HG03520 (cell line): ENCODE measurements at regions not wholly inside any gene's neighbourhood (a gene's known extent, or its start where the extent isn't known, plus 50 kb on each side); places are given as distances from the start of the nearest gene placed in this dataset.

Source experiments
- ATAC-seq: cut with Tn5 transposase; IDR thresholded peaks from one replicate; pipeline ENCODE4 v1.9.1; 2021; ENCODE audit warnings: mild to moderate bottlenecking, moderate library complexity; ENCODE audit not compliant: unreplicated experiment

- ATAC-seq, result no peak
Observed at GRCh38 chr22:34880662-34881061, 185.3 kb upstream of the ISX start.

DNA sequence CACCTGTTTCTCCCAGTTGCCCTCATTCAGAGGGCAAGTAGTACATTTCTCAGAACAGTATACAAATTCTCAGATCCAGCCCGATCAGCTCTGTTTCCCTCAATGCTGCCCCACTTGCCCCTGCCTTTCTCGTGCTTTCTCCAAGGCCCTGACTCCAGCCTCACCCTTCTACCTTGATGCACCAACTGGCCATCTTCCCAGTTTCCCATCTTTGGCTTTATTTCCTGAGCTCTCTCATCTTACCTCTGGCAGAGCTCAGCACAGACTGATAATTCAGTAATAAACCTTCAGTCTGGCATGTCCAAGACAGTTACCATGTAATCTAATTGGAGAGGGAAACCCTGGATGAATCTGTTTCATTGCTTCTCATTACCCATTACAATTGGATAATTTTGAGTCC is 184.5 kb upstream of the ISX start:
- no peak for ATAC-seq

GRCh38 chr22:34885852-34886251 is 180.1 kb upstream of the ISX start:
- no peak for ATAC-seq

DNA sequence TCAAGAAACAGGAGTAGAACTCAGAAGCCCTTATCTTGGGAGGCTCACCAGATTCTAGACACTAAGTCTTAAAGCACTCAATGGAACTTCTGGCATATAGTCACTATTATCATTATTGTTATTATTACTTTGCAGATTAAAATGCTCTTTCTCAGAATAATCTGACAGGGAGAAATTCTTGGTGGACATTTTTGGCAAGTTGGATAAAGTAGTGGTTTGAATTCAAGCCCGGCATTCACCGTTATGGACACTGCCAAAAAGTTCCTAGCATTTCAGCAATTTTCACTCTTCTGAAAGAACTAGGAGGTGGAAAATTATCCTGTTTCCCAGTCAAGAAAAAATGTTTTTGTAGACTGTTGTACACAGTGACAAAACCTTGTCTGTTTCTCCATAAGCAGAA is 179.6 kb upstream of the ISX start:
- ATAC-seq, result no peak

DNA sequence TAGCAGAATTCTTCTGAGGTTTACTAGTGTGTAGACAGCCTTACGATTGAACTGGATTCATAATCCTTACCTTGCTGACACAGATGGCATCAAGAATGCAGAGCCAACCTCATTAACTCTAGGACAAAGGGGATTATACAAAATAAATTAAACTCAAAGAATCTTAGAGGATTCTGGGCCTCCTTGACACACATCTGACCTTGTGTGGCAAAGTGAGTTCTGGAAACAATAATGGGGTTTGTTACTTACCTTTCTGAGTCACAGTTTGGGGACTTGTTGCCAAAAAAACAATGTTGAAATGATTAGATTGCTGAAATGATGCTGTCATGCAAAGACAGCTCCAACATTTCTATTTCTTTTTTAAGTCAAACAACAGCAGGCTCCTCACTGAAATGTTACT is 179.1 kb upstream of the ISX start:
- ATAC-seq, result no peak

- no peak for ATAC-seq
Observed at GRCh38 chr22:34897126-34897525, 168.8 kb upstream of the ISX start.

DNA sequence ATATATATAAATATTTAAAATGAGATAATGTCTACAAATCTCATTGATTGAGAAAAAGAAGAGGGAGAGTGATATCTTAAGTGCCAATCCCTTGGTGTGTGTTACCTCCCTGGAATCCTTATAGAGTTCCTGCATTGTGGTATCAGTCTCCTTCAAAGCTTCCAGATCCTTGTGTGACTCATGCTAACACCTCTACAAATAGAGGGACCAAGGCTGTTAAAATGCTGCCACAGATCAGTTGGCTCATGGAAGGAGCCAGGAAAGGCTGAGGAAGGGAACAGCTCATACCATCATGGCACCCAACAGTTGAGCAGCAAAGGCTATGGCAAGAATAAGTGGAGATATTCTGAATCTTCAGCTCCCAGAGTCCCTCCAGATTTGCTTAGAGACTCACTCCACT is 163.6 kb upstream of the ISX start:
- ATAC-seq, result no peak

- no peak for ATAC-seq
Observed at GRCh38 chr22:34903416-34903815, 162.5 kb upstream of the ISX start.

- no peak for ATAC-seq
Observed at GRCh38 chr22:34904486-34904885, 161.5 kb upstream of the ISX start.

DNA sequence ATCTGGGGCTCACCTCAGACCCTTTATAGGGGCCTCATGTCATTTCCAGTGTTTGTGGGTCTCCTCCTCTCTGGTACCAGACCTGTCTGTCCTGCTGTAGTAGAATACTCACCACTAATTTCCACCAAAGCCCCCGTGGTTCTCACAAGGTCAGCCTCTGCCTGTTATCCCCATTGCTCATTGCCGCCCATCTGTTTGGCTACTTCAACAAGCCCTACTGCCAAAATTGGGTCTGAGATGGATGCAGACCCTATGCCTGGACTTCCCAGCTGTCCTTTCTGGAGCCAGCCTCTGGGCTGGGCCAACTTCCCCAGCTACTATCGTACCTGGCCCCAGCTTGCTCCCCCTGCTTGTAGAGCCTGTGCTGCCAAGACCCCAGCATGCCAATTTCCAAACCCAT is 152.1 kb upstream of the ISX start:
- ATAC-seq, result no peak

- no peak for ATAC-seq
Observed at GRCh38 chr22:34914846-34915245, 151.1 kb upstream of the ISX start.

DNA sequence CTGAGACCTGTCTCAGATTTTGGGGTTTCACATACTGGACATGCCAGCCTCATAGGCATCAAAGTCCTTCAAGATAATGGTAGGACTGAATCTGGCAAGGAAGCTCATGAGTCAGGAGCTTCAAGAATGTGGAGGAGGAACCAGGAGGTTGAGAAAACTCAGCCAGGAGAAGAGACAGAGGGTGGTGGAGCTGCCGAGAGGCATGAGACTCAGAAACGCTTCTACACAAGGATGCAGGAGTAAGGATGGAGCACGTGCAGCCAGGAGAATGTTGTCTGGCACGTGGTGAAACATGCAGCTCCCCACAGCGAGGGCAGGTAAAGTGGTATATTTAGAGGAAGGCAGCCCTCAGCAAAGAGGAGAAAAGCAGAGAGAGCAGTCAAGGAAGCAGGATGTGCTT is 148.7 kb upstream of the ISX start:
- ATAC-seq, result no peak

- no peak for ATAC-seq
Observed at GRCh38 chr22:34931026-34931425, 134.9 kb upstream of the ISX start.

- ATAC-seq, result no peak
Observed at GRCh38 chr22:34934261-34934660, 131.7 kb upstream of the ISX start.

DNA sequence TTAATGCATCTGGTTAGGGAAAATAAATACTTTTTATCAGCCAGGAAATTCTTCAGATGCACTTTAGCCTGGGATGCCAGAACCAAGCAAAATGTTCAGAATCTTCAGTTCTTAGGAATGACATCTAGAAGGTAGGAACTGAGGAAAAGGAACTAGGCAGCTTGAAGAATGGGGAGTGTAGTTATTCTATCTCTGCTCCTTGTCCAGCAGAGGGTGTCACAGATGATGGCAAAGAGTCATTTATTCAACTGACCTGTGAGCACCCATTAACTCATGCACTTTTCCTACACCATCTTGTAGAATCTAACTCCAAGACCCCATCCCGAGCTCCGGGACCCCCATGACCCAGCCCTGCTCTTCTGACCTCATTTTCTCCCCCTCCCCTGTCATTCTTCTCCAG is 122.1 kb upstream of the ISX start:
- ATAC-seq, result no peak

DNA sequence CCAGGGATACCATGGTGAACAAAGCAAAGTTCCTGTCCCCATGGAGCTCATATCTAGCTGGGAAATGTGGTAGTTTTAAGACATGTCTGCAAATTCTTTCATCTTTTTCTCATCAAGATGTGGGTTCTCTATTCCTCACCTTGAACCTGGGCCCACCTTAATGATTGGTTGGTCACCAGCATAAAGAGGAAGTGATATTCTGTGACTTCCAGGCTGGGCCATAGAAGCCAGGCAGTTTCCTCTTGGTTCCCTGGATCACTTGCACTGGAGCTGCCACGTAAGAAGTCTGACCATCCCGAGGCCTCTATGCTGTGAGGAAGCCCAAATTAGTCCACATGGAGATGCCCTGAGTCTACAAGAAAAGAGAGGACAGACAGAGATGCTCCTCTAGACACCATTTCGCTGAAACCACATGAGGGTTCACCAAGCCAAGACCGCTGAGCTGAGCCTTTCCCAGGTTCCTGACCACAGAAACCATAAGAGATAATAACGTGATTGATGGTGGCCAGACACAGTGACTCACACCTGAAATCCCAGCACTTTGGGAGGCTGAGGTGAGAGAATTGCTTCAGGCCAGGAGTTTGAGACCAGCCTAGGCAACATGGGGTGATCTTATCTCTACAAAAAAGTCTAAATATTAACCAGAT is 119.5 kb upstream of the ISX start:
- no peak for ATAC-seq

DNA sequence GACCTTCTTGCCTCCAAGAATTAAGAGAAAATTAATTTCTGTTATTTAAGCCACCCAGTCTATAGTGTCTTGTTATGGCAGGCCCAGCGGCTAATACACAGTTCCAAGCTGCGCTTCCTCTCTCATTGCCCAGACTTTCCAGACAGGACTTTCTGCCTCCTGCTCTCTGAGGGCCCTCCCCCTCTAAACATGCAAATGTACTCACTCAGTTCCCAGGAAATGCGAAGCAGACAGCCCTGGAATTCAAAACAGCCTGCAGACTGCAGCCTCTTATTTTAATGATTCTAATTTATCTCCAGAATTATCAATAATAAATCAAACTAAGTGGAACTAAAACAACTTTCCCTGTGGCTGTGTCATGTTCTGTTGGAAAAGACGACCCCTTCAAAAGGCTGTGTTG is 115.5 kb upstream of the ISX start:
- no peak for ATAC-seq

DNA sequence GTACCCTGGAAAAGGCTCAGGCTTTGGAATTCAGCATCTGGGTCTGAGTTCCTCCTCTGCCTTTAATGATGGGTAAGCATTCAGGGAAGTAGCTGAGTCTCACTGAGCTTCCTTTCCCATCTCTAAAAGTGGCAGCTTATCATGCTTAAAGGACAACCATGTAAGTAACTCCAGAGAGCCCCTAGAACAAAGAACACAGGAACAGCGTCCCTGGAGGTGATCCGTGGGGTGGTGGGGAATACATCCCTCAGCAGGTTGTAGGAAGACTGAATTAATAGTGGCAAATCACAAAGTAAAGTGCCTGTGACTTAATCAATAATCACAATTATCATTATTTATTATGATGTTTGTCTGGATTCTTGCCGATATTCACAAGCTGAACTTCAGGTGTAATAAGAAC is 114.7 kb upstream of the ISX start:
- no peak for ATAC-seq

GRCh38 chr22:34960005-34960404 is 106.0 kb upstream of the ISX start:
- no peak for ATAC-seq

DNA sequence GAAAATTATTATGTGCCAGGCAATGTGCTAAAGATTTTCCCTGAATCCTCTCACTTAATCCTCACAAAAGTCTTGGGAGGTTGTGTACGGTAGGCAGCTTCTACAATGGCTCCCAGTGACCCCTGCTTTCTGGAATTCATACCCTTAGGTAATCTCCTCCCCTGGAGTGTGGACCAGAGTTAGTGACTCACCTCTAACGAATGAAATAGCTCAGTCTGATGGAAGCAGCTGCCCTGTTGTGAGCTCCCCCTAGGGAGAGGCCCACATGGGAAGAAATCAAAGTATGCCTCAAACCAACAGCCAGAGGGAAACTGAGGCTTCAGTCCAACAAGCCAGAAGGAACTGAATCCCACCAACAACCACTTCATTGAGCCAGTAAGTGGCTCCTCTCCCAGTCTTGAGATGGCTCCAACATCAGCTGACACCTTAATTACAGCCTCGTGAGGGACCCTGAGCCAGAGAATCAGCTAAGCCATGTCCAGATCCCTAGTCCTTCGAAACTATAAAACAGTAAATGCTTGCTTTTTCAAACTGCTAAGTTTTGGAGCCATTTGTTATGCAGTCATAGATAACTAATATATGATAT is 98.9 kb upstream of the ISX start:
- no peak for ATAC-seq

GRCh38 chr22:34969001-34969790 is 96.8 kb upstream of the ISX start:
- ATAC-seq, result no peak

- ATAC-seq, result no peak
Observed at GRCh38 chr22:34971456-34971855, 94.5 kb upstream of the ISX start.
